ENCODE measurements at regions not wholly inside any gene's neighbourhood (a gene's known extent, or its start where the extent isn't known, plus 50 kb on each side); places are given as distances from the start of the nearest gene placed in this dataset.

- intact Hi-C loops (cut with micrococcal nuclease; ENCODE audit: unreplicated experiment): no loop called here
- RAD21 ChIA-PET (ENCODE audit: unreplicated experiment): no interaction called here
- SMC1A ChIA-PET (ENCODE audit: uncharacterized antibody, unreplicated experiment): no interaction called here
- Histone ChIP-seq H3K27ac (ENCODE audit: control insufficient read depth, insufficient read depth) (no peak overlapping the region), H4K20me1 (ENCODE audit: control insufficient read depth, insufficient read depth) (no peaks in the 10 kb centered on the region), H3K4me2 (ENCODE audit: control insufficient read depth, insufficient read depth) (no peak overlapping the region), H3K9me3 (replicated peaks; ENCODE audit: control insufficient read depth, insufficient read depth, low read length) (no peaks in the 10 kb centered on the region; the same call in 2 of the 3 replicates), H3K4me1 (ENCODE audit: control insufficient read depth, insufficient read depth, low read length) (no peaks in the 10 kb centered on the region), H3K36me3 (ENCODE audit: control insufficient read depth in 2 of 2, insufficient read depth in 2 of 2, low read length in 1 of 2) (no peaks in the 10 kb centered on the region), H3K27me3 (replicated peaks in 1 of 2; ENCODE audit: control insufficient read depth in 2 of 2, insufficient read depth in 2 of 2, low read length in 1 of 2) (no peaks in the 10 kb centered on the region), H3K79me2 (ENCODE audit: control insufficient read depth, insufficient read depth, low read length) (no peaks in the 10 kb centered on the region), H2AFZ (ENCODE audit: control insufficient read depth, low read depth, low read length) (no peak overlapping the region), H3K9ac (ENCODE audit: control insufficient read depth, insufficient read depth, low read length) (no peak overlapping the region), H3K4me3 (no peak overlapping the region)
- DNase-seq (ENCODE audit: low read depth, low spot score) (no peak), ATAC-seq (no peak), FAIRE-seq (no peak)
- no peak for TF ChIP-seq SMC3 (IDR thresholded peaks at IDR 0.05; ENCODE audit: borderline replicate concordance, low read length)
- TF ChIP-seq ESRRA (IDR thresholded peaks at IDR 0.05; ENCODE audit: low read length): no peak
- TF ChIP-seq POLR2A (IDR thresholded peaks at IDR 0.05; ENCODE audit: low read depth, low read length): no peak
- no peak for TF ChIP-seq MYB (IDR thresholded peaks at IDR 0.05; ENCODE audit: borderline replicate concordance, low read depth, low read length)
- no peak for TF ChIP-seq TCF3 (IDR thresholded peaks at IDR 0.05; ENCODE audit: borderline replicate concordance, insufficient read depth, low read depth, low read length)
- TF ChIP-seq ATF7 (IDR thresholded peaks at IDR 0.05; ENCODE audit: low read depth): no peak
- in situ Hi-C loops (cut with MboI): no loop called here
- POLR2A ChIA-PET: no interaction called here
- BruUV-seq (replicated peaks): no TSS peak
- CTCF ChIA-PET: no interaction called here
- WGBS (ENCODE audit: insufficient coverage, insufficient replicate concordance, low lambda C conversion rate, missing lambda C conversion rate): 27% methylated on average over 8 of the region's 8 CpGs
Observed at GRCh38 chr4:181796502-181796901, 446.7 kb upstream of the TENM3 start.

DNA sequence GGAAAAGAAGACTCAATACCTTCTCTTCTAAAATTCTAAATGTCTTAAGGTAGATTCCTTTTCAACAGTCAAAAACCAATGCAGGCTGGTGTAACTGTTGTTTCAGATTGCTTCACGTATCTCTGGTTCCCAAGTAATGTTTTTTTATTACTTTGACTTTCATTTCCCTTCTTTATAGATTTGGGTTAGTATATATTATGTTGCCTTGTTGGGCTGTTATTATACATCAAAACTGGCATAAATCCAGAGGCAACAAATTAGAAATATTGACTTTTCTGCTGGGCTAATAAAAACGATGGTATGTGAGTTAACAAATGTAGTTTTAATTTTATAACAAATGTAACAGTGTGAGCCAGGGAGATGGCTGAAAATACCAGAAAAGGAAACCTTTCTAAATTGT lies 444.7 kb upstream of the TENM3 start:
- intact Hi-C loops (cut with micrococcal nuclease; ENCODE audit: unreplicated experiment): no loop called here
- ChIA-PET POLR2A (no interaction called here), SMC1A (ENCODE audit: uncharacterized antibody, unreplicated experiment) (no interaction called here), CTCF (no interaction called here), RAD21 (ENCODE audit: unreplicated experiment) (no interaction called here)
- ATAC-seq (no peak), FAIRE-seq (no peak), DNase-seq (ENCODE audit: low read depth, low spot score) (no peak)
- H3K9ac ChIP-seq (ENCODE audit: control insufficient read depth, insufficient read depth, low read length): no peak overlapping the region
- no peak overlapping the region for H2AFZ ChIP-seq (ENCODE audit: control insufficient read depth, low read depth, low read length)
- no peaks in the 10 kb centered on the region for H3K79me2 ChIP-seq (ENCODE audit: control insufficient read depth, insufficient read depth, low read length)
- H3K4me3 ChIP-seq: no peak overlapping the region
- no peak for TF ChIP-seq SMAD5 (IDR thresholded peaks at IDR 0.05; ENCODE audit: low read depth)
- TF ChIP-seq, protein P1, sequence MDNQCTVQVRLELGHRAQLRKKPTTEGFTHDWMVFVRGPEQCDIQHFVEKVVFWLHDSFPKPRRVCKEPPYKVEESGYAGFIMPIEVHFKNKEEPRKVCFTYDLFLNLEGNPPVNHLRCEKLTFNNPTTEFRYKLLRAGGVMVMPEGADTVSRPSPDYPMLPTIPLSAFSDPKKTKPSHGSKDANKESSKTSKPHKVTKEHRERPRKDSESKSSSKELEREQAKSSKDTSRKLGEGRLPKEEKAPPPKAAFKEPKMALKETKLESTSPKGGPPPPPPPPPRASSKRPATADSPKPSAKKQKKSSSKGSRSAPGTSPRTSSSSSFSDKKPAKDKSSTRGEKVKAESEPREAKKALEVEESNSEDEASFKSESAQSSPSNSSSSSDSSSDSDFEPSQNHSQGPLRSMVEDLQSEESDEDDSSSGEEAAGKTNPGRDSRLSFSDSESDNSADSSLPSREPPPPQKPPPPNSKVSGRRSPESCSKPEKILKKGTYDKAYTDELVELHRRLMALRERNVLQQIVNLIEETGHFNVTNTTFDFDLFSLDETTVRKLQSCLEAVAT (IDR thresholded peaks at IDR 0.05): no peak
- no peak for TF ChIP-seq CEBPZ (IDR thresholded peaks at IDR 0.05; ENCODE audit: low read depth, low read length)
- no peak for TF ChIP-seq ZBTB11 (CRISPR knock-in tag; IDR thresholded peaks at IDR 0.05)
- no peak for TF ChIP-seq KAT2A (conservative IDR thresholded peaks at IDR 0.05; ENCODE audit: control insufficient read depth, low read depth, low read length)
- no peak overlapping the region for H3K27ac ChIP-seq (ENCODE audit: control insufficient read depth, insufficient read depth)
- no peaks in the 10 kb centered on the region for H3K27me3 ChIP-seq (replicated peaks in 1 of 2; ENCODE audit: control insufficient read depth in 2 of 2, insufficient read depth in 2 of 2, low read length in 1 of 2)
- BruUV-seq (replicated peaks): no TSS peak
- no peaks in the 10 kb centered on the region for H3K36me3 ChIP-seq (ENCODE audit: control insufficient read depth in 2 of 2, insufficient read depth in 2 of 2, low read length in 1 of 2)
- no peaks in the 10 kb centered on the region for H3K9me3 ChIP-seq (replicated peaks; ENCODE audit: control insufficient read depth, insufficient read depth, low read length)
- in situ Hi-C loops (cut with MboI): no loop called here
- H3K4me1 ChIP-seq (ENCODE audit: control insufficient read depth, insufficient read depth, low read length): no peaks in the 10 kb centered on the region
- H3K4me2 ChIP-seq (ENCODE audit: control insufficient read depth, insufficient read depth): no peak overlapping the region
- WGBS (ENCODE audit: insufficient coverage, insufficient replicate concordance, low lambda C conversion rate, missing lambda C conversion rate): 4% methylated on average over 2 of the region's 2 CpGs
- H4K20me1 ChIP-seq (ENCODE audit: control insufficient read depth, insufficient read depth): no peaks in the 10 kb centered on the region

Measured in GM12878 (cell line).